H1 (cell line): ENCODE measurements at regions not wholly inside any gene's neighbourhood (a gene's known extent, or its start where the extent isn't known, plus 50 kb on each side); places are given as distances from the start of the nearest gene placed in this dataset.

Source experiments
- CTCF ChIA-PET: fragments of 300-600 bp; sonication (Branson Sonifier 250); formaldehyde crosslinking; loops from one replicate; lab custom pipeline; 2021; ENCODE audit not compliant: partially characterized antibody; lab: Charles Lee
- POLR2A ChIA-PET: fragments of 300-600 bp; sonication (Branson Sonifier 250); formaldehyde crosslinking; loops from one replicate; lab custom pipeline; 2021; ENCODE audit warnings: inconsistent platforms; ENCODE audit not compliant: partially characterized antibody; lab: Charles Lee
- DNase-seq, 2 experiments: peaks; one replicate each; pipeline versions ENCODE4 v3.0.0 to v3.0.0-alpha.2; 2010 to 2022; ENCODE audit warnings: low spot score in 2 of 2, low read depth in 1 of 2, mixed read lengths in 1 of 2
- FAIRE-seq: peaks from 2 replicates; lab custom pipeline; 2011; peaks lifted over from hg19 to GRCh38; lab: Jason Lieb, UNC
- H2AFZ ChIP-seq: 2 replicates; pipeline ENCODE4 v1.8.1; 2012; ENCODE audit warnings: low read length, inconsistent platforms
- H2AK5ac ChIP-seq: 2 replicates; pipeline ENCODE4 v1.6.1; 2013; ENCODE audit warnings: low read depth, low read length
- H2BK120ac ChIP-seq: replicated peaks from 2 replicates; pipeline ENCODE3; 2013; ENCODE audit warnings: low read depth, low read length, inconsistent platforms
- H2BK12ac ChIP-seq: 2 replicates; pipeline ENCODE4 v1.6.1; 2013; ENCODE audit warnings: low read depth, low read length
- H2BK15ac ChIP-seq: 2 replicates; pipeline ENCODE4 v1.6.1; 2013; ENCODE audit warnings: low read length
- H2BK20ac ChIP-seq: 2 replicates; pipeline ENCODE4 v1.6.1; 2013; ENCODE audit warnings: low read length
- H2BK5ac ChIP-seq: 2 replicates; pipeline ENCODE4 v1.6.1; 2013; ENCODE audit warnings: low read depth, low read length
- H3K14ac ChIP-seq: 2 replicates; pipeline ENCODE4 v1.6.1; 2013; ENCODE audit warnings: inconsistent platforms; ENCODE audit not compliant: insufficient read length
- H3K18ac ChIP-seq: 2 replicates; pipeline ENCODE4 v1.6.1; 2013; ENCODE audit warnings: low read length; ENCODE audit errors: extremely low read depth
- H3K23ac ChIP-seq: 2 replicates; pipeline ENCODE4 v1.6.1; 2013; ENCODE audit warnings: inconsistent platforms; ENCODE audit not compliant: insufficient read length
- H3K23me2 ChIP-seq: 2 replicates; pipeline ENCODE4 v1.6.1; 2013; ENCODE audit warnings: low read depth, low read length
- H3K27ac ChIP-seq: 2 replicates; pipeline ENCODE4 v1.6.1; 2011; ENCODE audit warnings: low read depth, low read length, inconsistent platforms
- H3K27me3 ChIP-seq, 4 experiments: replicated peaks in 1 of 4; 1 replicate in 1 of 4; 2 replicates in 3 of 4; pipeline versions ENCODE4 v1.6.1 to v1.8.1; 2011 to 2013; ENCODE audit warnings: low read length in 3 of 4, mild to moderate bottlenecking in 3 of 4, inconsistent platforms in 2 of 4, mixed read lengths in 2 of 4, moderate library complexity in 1 of 4; ENCODE audit not compliant: control insufficient read depth in 3 of 4, insufficient read depth in 3 of 4; ENCODE audit errors: extremely low read depth in 1 of 4
- H3K36me3 ChIP-seq, 4 experiments: 2 replicates each; pipeline versions ENCODE4 v1.6.1 to v1.8.1; 2011 to 2013; ENCODE audit warnings: mild to moderate bottlenecking in 4 of 4, low read length in 3 of 4, moderate library complexity in 2 of 4, control low read depth in 1 of 4, inconsistent platforms in 1 of 4; ENCODE audit not compliant: insufficient read depth in 4 of 4, control insufficient read depth in 2 of 4
- H3K4ac ChIP-seq: replicated peaks from 2 replicates; pipeline ENCODE3; 2013; ENCODE audit warnings: low read length, low read depth, mixed read lengths, inconsistent platforms; ENCODE audit not compliant: insufficient read length
- H3K4me1 ChIP-seq, 4 experiments: replicated peaks in 1 of 4; 1 replicate in 1 of 4; 2 replicates in 3 of 4; pipeline versions ENCODE4 v1.6.1 to v1.8.1; 2011 to 2013; ENCODE audit warnings: low read length in 3 of 4, inconsistent platforms in 2 of 4, mixed read lengths in 1 of 4; ENCODE audit not compliant: insufficient read depth in 4 of 4, control insufficient read depth in 3 of 4
- H3K4me2 ChIP-seq, 2 experiments: 2 replicates each; pipeline versions ENCODE4 v1.6.1 to v1.8.1; 2011 to 2013; ENCODE audit warnings: low read depth in 2 of 2, low read length in 2 of 2, control low read depth in 1 of 2, inconsistent platforms in 1 of 2, mild to moderate bottlenecking in 1 of 2; ENCODE audit not compliant: insufficient read depth in 1 of 2
- H3K4me3 ChIP-seq, 4 experiments: fragments of 200-600, 300-600 bp in 1 of 4; sonication (generic), shearing (Covaris generic), sonication (Bioruptor Twin) in 1 of 4; 2 replicates each; pipeline versions ENCODE4 v1.5.1 to v1.8.1; 2011 to 2016; ENCODE audit warnings: low read length in 4 of 4, low read depth in 3 of 4, control low read depth in 2 of 4, inconsistent platforms in 2 of 4, mild to moderate bottlenecking in 2 of 4, mixed read lengths in 1 of 4, moderate library complexity in 1 of 4; ENCODE audit not compliant: insufficient read depth in 2 of 4; ENCODE audit errors: extremely low read depth in 1 of 4
- H3K56ac ChIP-seq: replicated peaks from 2 replicates; pipeline ENCODE3; 2013; ENCODE audit warnings: low read depth, mild to moderate bottlenecking, mixed read lengths, low read length, inconsistent platforms; ENCODE audit not compliant: insufficient read length
- H3K79me1 ChIP-seq: 2 replicates; pipeline ENCODE4 v1.6.1; 2013; ENCODE audit warnings: low read depth, low read length, control low read depth
- H3K79me2 ChIP-seq, 2 experiments: 2 replicates each; pipeline versions ENCODE4 v1.6.1 to v1.8.1; 2012 to 2013; ENCODE audit warnings: low read length in 2 of 2, mild to moderate bottlenecking in 2 of 2, inconsistent platforms in 1 of 2; ENCODE audit not compliant: insufficient read depth in 2 of 2, control insufficient read depth in 1 of 2
- H3K9ac ChIP-seq, 4 experiments: replicated peaks in 1 of 4; 1 replicate in 1 of 4; 2 replicates in 3 of 4; pipeline versions ENCODE4 v1.6.1 to v1.8.1; 2011 to 2013; ENCODE audit warnings: low read depth in 3 of 4, low read length in 3 of 4, control low read depth in 2 of 4, mild to moderate bottlenecking in 2 of 4, moderate library complexity in 2 of 4, inconsistent platforms in 1 of 4; ENCODE audit errors: extremely low read depth in 1 of 4
- H3K9me3 ChIP-seq, 2 experiments: 2 replicates each; pipeline versions ENCODE4 v1.6.1 to v1.8.1; 2012 to 2013; ENCODE audit warnings: mild to moderate bottlenecking in 2 of 2, moderate library complexity in 2 of 2, control low read depth in 1 of 2, inconsistent platforms in 1 of 2, low read depth in 1 of 2, low read length in 1 of 2, mixed read lengths in 1 of 2; ENCODE audit not compliant: insufficient read depth in 2 of 2
- H4K20me1 ChIP-seq, 2 experiments: replicated peaks in 1 of 2; 2 replicates each; pipeline versions ENCODE3 to v1.8.1; 2011 to 2013; ENCODE audit warnings: inconsistent platforms in 2 of 2, low read length in 2 of 2, mild to moderate bottlenecking in 1 of 2; ENCODE audit not compliant: insufficient read depth in 2 of 2, control insufficient read depth in 1 of 2
- H4K5ac ChIP-seq: 2 replicates; pipeline ENCODE4 v1.6.1; 2013; ENCODE audit warnings: low read length, low read depth, mixed read lengths, inconsistent platforms; ENCODE audit not compliant: insufficient read length
- H4K8ac ChIP-seq: 2 replicates; pipeline ENCODE4 v1.8.0; 2013; ENCODE audit warnings: mild to moderate bottlenecking, moderate library complexity, low read length, inconsistent platforms; ENCODE audit not compliant: insufficient read depth; ENCODE audit errors: extremely low read depth
- H4K91ac ChIP-seq: replicated peaks from 2 replicates; pipeline ENCODE3; 2013; ENCODE audit warnings: low read length, mixed read lengths, inconsistent platforms; ENCODE audit not compliant: insufficient read length
- BACH1 ChIP-seq: IDR thresholded peaks from 2 replicates; pipeline ENCODE4 v1.6.1; 2012; ENCODE audit warnings: low read length, improper control_type of control experiment
- CTBP2 ChIP-seq: IDR thresholded peaks from 2 replicates; pipeline ENCODE4 v1.7.0; 2011; ENCODE audit warnings: borderline replicate concordance, mild to moderate bottlenecking, moderate library complexity, mixed read lengths, low read length; ENCODE audit not compliant: insufficient read depth, insufficient read length
- JUND ChIP-seq: IDR thresholded peaks from 2 replicates; pipeline ENCODE4 v1.6.1; 2011; ENCODE audit warnings: mild to moderate bottlenecking, improper control_type of control experiment, low read length
- PHF8 ChIP-seq: fragments of 200-600 bp; sonication (generic); conservative IDR thresholded peaks from 2 replicates; pipeline ENCODE4 v1.7.1; 2012; ENCODE audit warnings: low read depth, mild to moderate bottlenecking, inconsistent platforms, low read length, moderate library complexity
- RFX5 ChIP-seq: IDR thresholded peaks from 2 replicates; pipeline ENCODE4 v1.6.1; 2011; ENCODE audit warnings: low read depth, low read length, improper control_type of control experiment, borderline replicate concordance
- SAP30 ChIP-seq: fragments of 300-600 bp; sonication (generic); IDR thresholded peaks from 2 replicates; pipeline ENCODE4 v1.7.1; 2012; ENCODE audit warnings: low read length, moderate library complexity, mild to moderate bottlenecking, inconsistent platforms; ENCODE audit not compliant: insufficient read depth, insufficient replicate concordance
- SIN3A ChIP-seq, 2 experiments: IDR thresholded peaks in 1 of 2; conservative IDR thresholded peaks in 1 of 2; 2 replicates each; pipeline ENCODE4 v1.6.1; 2011 to 2012; ENCODE audit warnings: low read length in 2 of 2, improper control_type of control experiment in 1 of 2, low read depth in 1 of 2, mild to moderate bottlenecking in 1 of 2
- SIRT6 ChIP-seq: IDR thresholded peaks from one replicate; pipeline ENCODE4 v1.7.1; 2012; ENCODE audit warnings: low read length, inconsistent platforms
- TBP ChIP-seq: IDR thresholded peaks from 2 replicates; pipeline ENCODE4 v1.6.1; 2011; ENCODE audit warnings: low read depth, low read length, improper control_type of control experiment
- TEAD4 ChIP-seq: IDR thresholded peaks from 2 replicates; pipeline ENCODE4 v1.6.1; 2012; ENCODE audit warnings: low read depth, low read length, inconsistent platforms, mixed read lengths
- WGBS, 2 experiments: shearing (Covaris generic) in 1 of 2; methylation state at CpG; one replicate each; pipeline versions ENCODE4 v1.1.6 to v1.1.7; 2013 to 2015; ENCODE audit warnings: low lambda C conversion rate in 2 of 2, mixed read lengths in 2 of 2, inconsistent platforms in 1 of 2, low coverage in 1 of 2, missing lambda C conversion rate in 1 of 2; ENCODE audit not compliant: insufficient replicate concordance in 2 of 2, insufficient coverage in 1 of 2, insufficient read length in 1 of 2; ENCODE audit errors: extremely low coverage in 1 of 2, missing lambda C conversion rate in 1 of 2; 5-methylcytosine and 5-hydroxymethylcytosine counted together

- Histone ChIP-seq H4K20me1 (no peaks in the 10 kb centered on the region), H3K4me3 (no peak overlapping the region), H2AFZ (no peak overlapping the region), H3K36me3 (no peaks in the 10 kb centered on the region), H3K9ac (no peak overlapping the region), H2BK120ac (no peak overlapping the region), H3K4me2 (no peak overlapping the region), H3K4me1 (no peaks in the 10 kb centered on the region), H4K91ac (no peak overlapping the region), H2BK20ac (no peak overlapping the region), H3K27me3 (no peaks in the 10 kb centered on the region), H2AK5ac (no peak overlapping the region), H3K18ac (no peak overlapping the region), H3K27ac (no peak overlapping the region), H2BK15ac (no peak overlapping the region), H3K23ac (no peak overlapping the region), H3K4ac (no peak overlapping the region), H3K14ac (no peak overlapping the region), H3K9me3 (peaks cover 0 to 10% of the 10 kb centered on the region in 2 experiments; a peak in 1 of 4 replicates), H4K5ac (no peak overlapping the region), H3K79me2 (no peaks in the 10 kb centered on the region), H3K79me1 (no peaks in the 10 kb centered on the region), H3K56ac (no peak overlapping the region), H4K8ac (no peak overlapping the region), H3K23me2 (no peaks in the 10 kb centered on the region), H2BK5ac (no peak overlapping the region), H2BK12ac (no peak overlapping the region)
- FAIRE-seq = no peak
- TF ChIP-seq JUND (no peak), SAP30 (no peak), SIRT6 (no peak), TEAD4 (no peak), TBP (no peak), CTBP2 (no peak), RFX5 (no peak), SIN3A (conservative IDR thresholded peaks at IDR 0.05 in 1 of 2, IDR thresholded peaks at IDR 0.05 in 1 of 2; ENCODE audit: low read depth in 1 of 2, low read length in 2 of 2) (no peak), BACH1 (no peak), PHF8 (no peak)
- 89% methylated on average over 5 of the region's 5 CpGs; no CpG with 5 or more reads in 1 of the 2 experiments for WGBS, 2 experiments
- no peak for DNase-seq
- ChIA-PET POLR2A (no interaction called here), CTCF (no interaction called here)
These were observed 1164.4 kb upstream of the IGFBP7 start for GRCh38 chr4:58274553-58274952.
